GM04504 (cell line): ENCODE measurements at regions not wholly inside any gene's neighbourhood (a gene's known extent, or its start where the extent isn't known, plus 50 kb on each side); places are given as distances from the start of the nearest gene placed in this dataset.

Source experiments
- DNase-seq: peaks from one replicate; pipeline ENCODE4 v3.0.0-alpha.2; 2012; ENCODE audit warnings: low read depth

DNA sequence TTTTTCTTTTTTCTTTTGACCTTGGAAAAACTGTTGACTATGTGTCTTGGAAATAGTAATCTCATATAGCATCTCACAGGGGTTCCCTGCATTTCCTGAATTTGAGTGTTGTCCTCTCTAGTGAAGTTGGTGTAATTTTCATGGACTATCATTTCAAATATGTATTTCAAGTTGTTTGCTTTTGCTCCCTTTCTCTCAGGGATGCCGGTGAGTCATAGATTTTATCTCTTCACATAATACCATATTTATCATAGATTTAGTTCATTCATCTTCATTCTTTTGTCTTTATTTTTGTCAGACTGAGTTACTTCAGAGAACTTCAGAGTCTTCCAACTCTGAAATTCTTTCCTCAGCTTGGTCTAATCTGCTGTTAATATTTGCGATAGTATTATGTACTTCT is 1320.6 kb downstream of the LRFN5 start:
- no peak for DNase-seq

DNA sequence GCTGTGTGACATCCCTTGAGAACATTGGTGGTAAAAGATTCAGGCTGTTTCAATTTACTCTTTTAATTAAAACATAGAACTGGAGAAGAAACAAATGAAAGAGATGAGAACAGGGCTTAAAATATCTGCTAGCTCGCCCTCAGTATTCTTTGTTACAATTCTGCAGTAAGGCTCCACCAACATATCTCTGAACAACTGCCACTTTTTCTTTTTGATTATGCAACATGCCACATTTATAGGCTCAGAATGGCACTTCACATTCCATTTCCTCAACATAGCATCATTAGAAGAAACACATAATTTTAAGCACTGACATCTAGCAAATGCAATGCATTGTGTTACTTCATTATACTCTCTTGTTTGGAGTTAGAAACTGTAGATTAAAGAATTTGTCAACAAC is 1315.2 kb downstream of the LRFN5 start:
- DNase-seq, result no peak

DNA sequence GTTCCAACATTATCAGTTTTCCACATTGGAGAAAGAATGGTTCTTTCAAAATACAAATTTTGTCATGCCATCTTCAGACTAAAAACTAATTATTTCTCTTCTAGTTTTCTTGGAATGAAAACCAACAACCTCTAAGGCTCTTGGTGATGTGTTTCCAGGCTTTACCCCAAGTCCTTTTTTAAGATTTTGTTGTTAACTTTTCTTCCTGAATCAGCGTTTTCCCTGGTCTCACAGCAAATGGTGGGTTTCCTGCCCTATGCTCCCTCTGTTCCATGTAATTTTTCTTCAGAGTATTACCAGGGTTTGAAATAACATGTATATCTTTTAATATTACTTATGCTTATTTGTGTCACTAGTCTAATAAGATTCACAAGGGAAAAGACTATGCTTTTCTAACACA is 1311.9 kb downstream of the LRFN5 start:
- DNase-seq, result no peak

DNA sequence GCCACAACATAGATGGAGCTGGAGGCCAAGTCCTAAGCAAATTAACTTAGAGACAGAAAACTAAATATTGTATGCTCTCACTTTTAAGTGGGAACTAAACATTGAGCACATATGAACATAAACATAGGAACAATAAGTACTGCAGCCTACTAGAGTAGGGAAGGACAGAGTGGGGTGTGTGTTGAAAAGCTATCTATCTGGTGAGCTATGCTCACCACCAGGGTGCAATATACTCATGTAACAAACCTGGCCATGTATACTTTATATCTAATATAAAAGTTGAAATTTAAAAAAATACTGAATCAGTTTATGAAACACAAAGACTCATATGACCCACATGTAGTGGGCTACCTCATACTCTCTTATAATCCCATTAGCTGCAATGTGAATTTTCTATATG is 1305.0 kb downstream of the LRFN5 start:
- no peak for DNase-seq

DNA sequence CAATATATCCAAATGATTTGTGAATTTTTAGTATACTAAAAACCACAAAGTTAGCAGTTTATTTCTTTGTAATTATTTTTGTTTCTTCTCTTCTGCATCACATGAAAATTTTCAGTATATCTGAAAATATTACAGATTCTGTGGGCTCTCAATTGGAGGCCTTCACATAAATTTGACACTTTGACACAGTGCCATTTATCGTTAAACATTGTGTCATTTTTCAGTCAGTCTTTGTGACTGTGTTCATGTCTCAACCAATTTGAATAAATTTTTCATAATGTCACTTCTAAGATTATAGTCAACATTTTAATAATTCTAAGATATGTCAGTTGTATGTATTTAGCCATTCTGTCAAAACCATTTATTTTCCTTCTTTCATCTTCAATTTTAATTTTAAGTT is 1303.0 kb downstream of the LRFN5 start:
- no peak for DNase-seq

DNA sequence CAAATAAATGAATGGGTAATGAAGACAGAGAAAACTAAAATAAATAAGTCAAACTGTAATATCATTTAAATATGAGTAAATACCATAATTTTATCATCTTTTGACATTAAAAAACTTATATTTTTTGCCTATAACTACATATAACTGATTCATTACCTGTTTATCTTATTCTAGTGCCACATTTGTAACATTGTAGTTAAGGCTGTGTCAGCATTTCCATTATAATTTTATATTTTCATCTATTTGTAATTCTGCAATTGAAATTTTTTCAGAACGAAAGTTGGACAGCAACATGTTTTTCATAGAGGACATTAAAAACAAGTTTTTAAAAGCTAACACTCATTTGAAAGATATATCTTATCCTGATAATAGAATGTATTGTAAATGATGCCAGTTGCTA is 1286.5 kb downstream of the LRFN5 start:
- no peak for DNase-seq

DNA sequence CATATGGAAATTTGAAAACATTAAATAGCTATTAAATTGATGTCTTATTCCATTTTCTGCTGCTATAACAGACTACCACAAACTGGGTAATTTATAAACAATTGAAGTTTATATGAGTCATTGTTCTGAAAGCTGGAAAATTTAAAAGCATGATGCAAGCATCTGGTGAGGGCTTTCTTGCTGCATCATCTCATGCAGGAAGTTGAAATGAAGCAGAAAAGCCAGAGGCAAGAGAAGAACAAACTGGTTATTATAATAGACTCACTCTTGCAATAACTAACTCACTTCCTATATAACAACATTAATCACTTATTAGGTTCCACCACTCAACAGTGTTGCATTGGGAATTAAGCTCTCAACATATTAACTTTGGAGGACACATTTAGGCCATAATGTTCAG is 1277.4 kb downstream of the LRFN5 start:
- no peak for DNase-seq

DNA sequence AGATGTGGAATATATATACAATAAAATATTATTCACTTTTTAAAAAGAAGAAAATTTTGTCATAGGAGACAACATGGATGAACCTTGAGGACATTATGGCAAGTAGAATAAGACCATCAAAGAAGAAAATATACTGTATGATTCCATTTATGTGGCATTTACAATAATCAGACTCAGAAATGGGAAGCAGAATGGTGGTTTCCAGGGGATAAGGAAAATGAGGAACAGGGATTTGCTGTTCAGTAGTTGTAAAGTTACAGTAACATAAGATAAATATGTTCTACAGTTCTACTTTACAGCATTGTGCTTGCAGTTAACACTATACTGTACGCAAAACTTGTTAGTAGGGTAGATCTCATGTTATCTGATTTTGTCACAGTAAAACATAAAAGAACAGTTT is 1271.0 kb downstream of the LRFN5 start:
- DNase-seq, result no peak

DNA sequence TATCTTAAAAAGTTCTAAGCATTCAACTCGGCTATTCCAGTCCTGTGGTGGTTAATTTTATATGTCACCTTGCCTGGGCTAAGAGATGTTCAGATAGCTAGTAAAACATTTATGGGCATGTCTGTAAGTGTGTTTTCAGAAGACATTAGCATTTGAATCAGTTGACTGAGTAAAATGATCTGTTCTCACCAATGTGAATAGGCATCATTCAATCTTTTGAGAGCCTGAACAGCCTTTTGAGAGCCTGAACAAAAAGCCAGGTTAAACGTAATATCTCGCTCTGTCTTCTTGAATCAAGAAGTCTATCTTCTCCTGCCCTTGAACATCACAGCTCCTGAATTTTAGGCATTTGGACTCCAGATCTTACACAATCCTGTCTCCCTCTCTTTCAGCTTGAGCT is 1266.1 kb downstream of the LRFN5 start:
- no peak for DNase-seq

DNA sequence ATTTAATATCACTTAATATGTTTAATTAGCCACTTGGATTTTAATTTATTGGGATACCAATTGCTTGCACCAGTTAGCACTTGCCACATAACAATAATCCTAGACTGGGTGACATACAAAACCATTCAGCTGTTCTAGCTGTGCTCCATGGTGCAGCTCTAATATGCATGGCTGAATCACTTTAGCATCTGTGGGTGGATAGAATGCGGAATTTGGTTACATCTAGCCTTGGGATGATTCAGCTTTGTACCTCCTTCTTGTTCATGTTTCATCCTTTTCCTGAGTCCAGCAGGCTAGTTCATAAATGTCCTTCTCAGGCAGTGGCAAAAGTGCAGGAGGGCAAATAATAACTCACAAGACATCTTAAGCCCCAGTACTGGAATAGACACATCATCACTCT is 1263.0 kb downstream of the LRFN5 start:
- DNase-seq, result no peak

DNA sequence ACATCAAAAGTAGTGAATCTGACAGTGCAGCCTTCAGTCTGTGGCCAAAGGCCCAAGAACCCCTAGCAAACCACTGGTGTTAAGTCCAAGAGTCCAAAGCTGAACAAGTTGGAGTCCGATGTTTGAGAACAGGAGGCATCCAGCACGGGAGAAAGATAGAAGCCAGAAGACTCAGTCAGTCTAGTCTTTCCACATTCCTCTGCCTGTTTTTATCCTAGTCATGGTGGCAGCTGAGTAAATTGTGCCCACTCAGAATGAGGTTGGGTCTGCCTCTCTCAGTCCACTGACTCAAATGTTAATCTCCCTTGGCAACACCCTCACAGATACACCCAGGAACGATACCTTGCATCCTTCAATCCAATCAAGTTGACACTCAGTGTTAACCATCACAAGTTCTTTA is 1255.4 kb downstream of the LRFN5 start:
- DNase-seq, result no peak

DNA sequence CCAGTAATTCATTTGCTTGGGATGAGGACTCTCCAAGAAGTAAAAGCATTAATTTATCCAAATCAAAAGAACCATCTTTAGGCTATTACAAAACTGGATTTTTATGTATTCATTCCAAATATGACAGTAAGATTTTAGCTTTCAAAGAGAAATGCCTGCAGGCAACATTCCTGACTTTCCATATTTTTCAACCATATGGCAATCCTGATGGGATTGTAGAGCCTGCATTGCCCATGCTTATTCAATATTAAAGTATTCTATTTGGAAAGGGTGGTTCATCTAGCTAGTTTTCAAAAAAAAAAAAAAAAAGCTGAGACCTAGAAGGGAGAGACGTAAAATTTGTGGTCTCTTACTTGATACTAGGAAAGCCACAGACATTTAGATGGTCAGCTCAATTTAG is 1253.7 kb downstream of the LRFN5 start:
- no peak for DNase-seq

DNA sequence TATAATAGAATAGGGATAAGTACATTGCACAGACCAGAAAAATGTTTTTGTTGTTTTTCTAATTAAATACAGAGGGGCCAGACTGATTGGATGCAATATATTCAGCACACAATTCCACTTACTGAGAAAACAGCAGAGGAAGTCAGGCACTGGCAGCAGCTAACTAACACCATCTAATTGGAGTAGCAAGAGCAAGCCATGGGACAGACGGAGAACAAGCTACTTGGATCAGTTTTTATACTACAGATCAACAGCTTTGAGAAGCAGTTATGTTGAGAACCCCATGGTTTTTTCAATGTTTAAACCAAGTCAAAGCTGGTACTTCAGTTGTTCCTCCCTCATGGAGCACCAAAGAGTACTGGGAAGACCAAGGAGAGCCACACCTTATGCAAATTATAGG is 1249.4 kb downstream of the LRFN5 start:
- no peak for DNase-seq

DNA sequence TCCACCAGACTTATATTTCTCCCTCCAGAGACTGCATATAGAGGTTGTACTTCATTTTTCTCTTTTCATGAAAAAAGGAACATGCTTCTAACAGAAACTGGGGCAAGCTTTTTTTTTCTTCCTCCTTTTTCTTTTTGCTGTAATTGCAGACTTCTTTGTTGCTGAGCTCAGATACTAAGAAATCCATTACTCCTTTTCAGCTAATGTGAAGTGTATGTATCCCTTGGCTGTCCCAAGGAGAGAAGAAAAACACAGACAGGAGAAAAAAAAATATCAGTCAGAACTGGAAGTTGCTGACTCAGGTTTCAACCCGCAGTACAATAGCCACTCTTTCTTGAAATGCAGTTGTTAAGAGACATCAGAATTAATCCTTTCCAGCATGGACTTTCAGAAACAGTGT is 1248.4 kb downstream of the LRFN5 start:
- no peak for DNase-seq

DNA sequence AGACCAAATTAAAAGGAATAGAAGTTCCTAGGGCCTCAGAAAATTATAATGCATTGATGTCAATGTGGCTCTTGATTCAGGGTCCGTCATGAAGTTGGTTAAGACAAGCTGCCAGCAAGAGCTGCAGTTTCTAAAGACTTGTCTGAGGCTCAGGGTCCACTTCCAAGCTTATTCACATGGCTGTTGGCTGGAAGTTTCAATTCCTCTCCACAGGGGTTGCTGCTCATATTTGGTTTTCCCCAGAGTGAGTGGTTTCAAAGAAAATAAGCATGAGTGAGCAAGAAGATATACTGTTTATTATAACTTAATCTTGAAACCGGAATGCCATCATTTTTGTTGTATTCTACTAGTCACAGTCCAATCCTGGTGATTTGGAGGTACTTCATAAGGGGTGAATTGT is 1247.4 kb downstream of the LRFN5 start:
- DNase-seq, result no peak

DNA sequence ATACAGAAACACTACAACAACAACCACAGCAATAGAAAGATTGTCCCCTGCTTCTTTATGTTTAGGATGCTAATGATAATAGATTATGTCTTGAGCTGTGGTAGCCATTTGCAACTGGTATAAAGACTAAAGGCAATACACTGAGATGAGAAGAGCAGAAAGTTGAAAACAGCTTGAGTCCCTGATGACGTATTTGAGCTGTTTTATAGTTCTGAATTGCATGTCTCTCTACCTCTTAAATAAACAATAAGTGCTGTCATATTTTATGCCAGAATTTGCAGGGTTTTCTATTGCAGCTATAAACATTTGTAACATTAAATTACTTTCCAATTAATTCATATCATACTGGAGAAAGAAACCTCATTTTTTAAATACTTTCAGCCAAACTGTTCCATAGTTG is 1242.0 kb downstream of the LRFN5 start:
- DNase-seq, result no peak

DNA sequence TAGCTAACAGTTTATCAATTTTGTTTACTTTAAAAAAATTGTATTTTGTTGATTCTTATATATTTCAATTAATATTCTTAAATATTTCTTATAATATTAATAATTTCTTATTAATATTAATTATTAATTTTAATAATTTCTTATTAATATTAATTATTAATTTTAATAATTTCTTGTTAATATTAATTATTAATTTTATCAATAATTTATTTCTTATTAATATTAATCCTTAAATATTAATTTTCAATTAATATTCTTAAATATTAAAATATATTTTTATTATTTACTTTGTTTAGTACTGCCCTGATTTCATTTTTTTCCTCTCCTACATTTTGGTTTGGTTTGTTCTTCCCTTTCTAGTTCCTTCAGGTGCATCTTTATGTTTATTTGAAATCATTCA is 1208.1 kb downstream of the LRFN5 start:
- no peak for DNase-seq

DNA sequence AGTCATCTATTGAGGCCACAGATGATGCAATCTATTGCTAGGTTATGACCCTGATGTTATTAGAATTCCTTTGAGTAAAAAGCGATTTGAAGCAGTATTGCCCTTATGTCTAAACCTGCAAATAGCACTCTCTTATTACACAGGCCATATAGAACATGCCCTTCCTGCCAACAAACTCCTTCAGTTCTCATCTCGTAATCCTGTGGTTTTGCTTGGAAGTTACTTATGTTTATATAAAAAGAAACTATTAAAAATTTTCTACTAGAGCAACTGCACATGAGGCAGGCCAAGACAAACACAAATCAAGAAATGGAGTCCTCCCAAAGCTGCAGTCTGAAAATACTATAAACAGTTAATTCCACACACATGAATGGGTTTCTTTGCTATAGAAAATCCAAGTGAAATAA is 1200.2 kb downstream of the LRFN5 start:
- DNase-seq, result no peak

DNA sequence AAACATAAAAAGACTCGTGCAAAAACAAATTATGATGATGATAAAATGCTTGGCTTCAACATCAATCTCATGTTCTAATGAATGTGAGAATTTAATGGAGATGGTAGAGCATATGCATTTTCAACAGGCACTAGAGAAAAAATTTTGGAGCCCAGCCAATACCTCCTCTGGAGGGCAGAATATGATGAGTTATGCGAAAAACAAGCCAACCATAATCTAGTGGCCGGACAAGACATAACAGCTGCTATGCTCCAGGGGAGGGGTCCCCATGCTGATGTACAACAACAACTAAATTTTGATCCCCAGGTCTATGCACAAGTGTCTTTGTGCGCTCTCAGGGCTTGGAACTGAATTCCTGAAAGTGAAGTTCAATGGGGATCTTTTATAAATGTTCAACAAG is 1197.5 kb downstream of the LRFN5 start:
- no peak for DNase-seq

DNA sequence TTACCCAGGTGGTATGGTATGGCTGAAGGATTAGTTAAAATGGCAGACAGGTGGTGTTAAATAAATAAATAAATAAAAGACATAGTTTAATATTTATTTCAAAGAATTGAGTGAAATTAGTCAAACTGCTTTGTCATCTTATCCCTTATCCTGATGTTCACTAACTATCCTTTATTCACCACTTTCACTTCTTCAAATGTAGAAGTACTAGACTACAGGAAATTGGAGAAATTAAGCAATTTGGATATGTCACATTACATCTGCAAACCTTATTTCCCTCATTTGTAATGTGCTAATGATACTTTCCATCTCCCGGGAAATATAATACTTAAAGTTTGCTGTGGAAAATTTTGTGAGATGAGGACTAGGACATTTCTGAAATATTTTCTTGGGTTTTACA is 1195.7 kb downstream of the LRFN5 start:
- no peak for DNase-seq

DNA sequence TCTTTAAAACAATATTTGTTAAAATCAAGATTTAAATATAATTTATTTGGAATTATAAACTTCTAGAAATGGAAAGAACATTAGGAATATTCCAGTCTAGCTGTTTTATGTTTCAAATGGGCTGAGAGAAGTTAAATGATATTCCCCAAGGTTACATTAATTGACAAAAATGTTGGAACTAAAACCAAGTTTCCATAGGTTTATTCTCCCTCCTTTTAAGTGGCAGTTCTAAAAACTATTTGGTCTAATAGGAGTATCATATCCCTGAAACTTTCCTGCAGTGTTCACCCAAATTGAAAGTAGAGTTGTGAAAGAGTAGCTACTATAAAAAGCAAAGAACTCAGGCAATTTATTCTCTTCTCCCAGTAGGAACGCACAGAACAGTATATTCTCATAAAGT is 1185.5 kb downstream of the LRFN5 start:
- no peak for DNase-seq

DNA sequence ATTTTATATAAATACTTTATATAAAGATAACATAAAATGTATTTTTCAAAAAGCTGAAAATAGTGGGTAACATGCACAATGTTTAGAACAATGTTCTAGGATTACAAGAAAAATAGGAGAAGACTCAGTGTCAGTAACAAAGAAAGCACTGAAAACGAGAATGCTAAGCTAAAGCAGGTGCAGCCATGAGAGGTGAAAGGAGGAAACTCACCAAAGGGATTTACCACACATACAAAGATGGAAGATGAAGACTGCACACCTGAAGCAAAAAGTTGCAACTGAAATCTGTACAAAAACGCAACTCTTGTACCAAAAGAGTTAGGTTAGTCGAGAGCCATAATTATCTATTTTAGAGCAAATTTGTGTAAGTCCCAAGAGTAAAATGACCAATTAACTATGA is 1176.1 kb downstream of the LRFN5 start:
- DNase-seq, result no peak

DNA sequence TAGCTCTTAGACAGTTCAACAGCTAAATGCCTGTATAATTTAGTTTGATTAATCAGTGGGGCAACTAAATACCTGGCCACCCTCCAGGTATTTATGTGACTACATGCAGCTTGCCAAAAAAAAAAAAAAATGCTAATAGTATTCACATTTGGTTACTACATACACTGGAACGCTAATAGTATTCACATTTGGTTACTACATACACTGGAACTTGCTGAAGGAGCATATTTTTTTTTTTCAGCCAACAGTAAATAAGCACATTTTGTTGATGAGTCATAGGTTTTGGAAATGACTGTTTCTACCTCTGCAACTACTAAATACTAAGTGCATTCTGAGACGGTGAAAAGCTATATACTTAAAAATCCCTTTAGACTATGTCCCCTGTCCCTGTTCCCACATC is 1172.3 kb downstream of the LRFN5 start:
- DNase-seq, result no peak

DNA sequence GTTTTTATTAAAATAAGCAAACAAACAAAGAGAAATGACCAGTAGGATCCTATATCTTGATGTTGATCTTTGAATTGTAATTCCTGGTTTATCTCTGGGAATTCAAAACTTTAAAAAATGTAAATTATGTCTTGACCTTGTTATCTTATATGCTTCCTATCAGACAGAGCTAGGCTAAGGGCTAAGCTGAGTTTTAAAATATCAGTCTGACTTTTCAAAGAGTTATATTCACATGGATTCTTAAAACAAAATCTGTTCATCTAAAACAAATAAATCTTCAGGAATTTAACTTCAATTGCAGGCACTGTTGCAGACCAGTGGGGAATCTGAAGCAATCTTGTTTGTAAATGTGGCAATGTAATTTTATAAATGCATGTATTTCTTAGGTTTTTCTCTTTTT is 1144.1 kb downstream of the LRFN5 start:
- DNase-seq, result no peak

DNA sequence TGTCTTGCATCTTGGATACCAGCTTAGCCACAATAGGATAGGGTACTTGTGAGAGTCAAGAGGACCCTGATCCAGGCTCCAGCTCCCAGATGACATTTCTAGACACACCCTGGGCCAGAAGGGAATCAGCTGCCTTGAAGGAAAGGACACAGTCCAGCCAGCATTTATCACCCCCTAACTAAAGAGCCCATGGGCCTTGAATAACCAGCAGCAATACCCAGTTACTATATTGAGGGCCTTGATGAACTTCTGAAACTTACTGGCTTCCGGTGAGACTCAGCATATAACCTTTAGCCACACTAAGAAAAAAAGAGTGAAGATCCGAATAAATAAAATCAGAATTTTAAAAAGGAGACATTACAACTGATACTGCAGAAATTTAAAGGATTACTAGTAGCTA is 1135.4 kb downstream of the LRFN5 start:
- DNase-seq, result no peak

DNA sequence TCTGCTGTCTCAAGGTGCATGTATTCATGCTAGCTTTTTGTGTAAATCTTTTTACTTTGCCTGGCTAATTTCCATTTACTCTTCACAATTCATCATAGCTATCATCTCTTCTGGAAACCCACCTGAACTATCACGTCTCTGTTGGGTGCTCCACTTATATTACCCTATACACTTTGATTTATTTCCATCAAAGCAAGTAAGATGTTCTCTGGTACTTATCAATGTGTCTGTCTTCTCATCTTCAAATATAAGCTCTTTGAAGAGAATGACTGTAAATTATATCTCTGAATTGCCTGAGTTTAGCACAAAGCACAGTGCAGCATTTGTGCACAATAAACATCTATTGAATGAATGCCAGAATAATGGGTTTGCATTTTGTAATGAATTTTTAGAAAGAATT is 1129.7 kb downstream of the LRFN5 start:
- no peak for DNase-seq
